OCI-LY1 (cell line): ENCODE measurements at regions not wholly inside any gene's neighbourhood (a gene's known extent, or its start where the extent isn't known, plus 50 kb on each side); places are given as distances from the start of the nearest gene placed in this dataset.

ENCODE experiments used
- H2AFZ ChIP-seq: fragments of 200-600 bp; sonication (generic), shearing (Covaris generic); 2 replicates; pipeline ENCODE4 v1.6.0; 2014; ENCODE audit warnings: antibody characterized with exemption, mild to moderate bottlenecking, low read length
- H3F3A ChIP-seq: fragments of 200-600 bp; sonication (generic), shearing (Covaris generic); 2 replicates; pipeline ENCODE4 v1.6.0; 2014; ENCODE audit warnings: mild to moderate bottlenecking, antibody characterized with exemption, low read length, moderate library complexity; ENCODE audit not compliant: insufficient read depth
- H3K27ac ChIP-seq: fragments of 200-600 bp; sonication (generic); 2 replicates; pipeline ENCODE4 v1.5.1; 2014; ENCODE audit warnings: low read length, mixed run types, mild to moderate bottlenecking, low read depth; ENCODE audit not compliant: poor library complexity, severe bottlenecking
- H3K27me3 ChIP-seq: fragments of 200-600 bp; sonication (generic); 2 replicates; pipeline ENCODE4 v1.6.0; 2014; ENCODE audit warnings: antibody characterized with exemption, mild to moderate bottlenecking, low read length, moderate library complexity; ENCODE audit not compliant: insufficient read depth
- H3K36me3 ChIP-seq: fragments of 200-600 bp; sonication (generic); 2 replicates; pipeline ENCODE4 v1.6.1; 2014; ENCODE audit warnings: mild to moderate bottlenecking, antibody characterized with exemption, low read length, moderate library complexity, mixed read lengths; ENCODE audit not compliant: insufficient read depth
- H3K4me1 ChIP-seq: fragments of 200-600 bp; sonication (generic); 2 replicates; pipeline ENCODE4 v1.5.1; 2014; ENCODE audit warnings: mild to moderate bottlenecking, low read length, moderate library complexity; ENCODE audit not compliant: insufficient read depth, severe bottlenecking
- H3K4me2 ChIP-seq: fragments of 200-600 bp; sonication (generic), shearing (Covaris generic); 2 replicates; pipeline ENCODE4 v1.6.1; 2014; ENCODE audit warnings: low read length
- H3K4me3 ChIP-seq: fragments of 200-600 bp; sonication (generic); 2 replicates; pipeline ENCODE4 v1.5.1; 2014; ENCODE audit warnings: low read length, low read depth, mild to moderate bottlenecking, mixed read lengths; ENCODE audit not compliant: poor library complexity, severe bottlenecking
- H3K79me2 ChIP-seq: fragments of 200-600 bp; shearing (Covaris generic); 2 replicates; pipeline ENCODE4 v1.6.1; 2016; ENCODE audit warnings: mixed run types, low read length, mixed read lengths; ENCODE audit not compliant: insufficient read depth
- H3K9ac ChIP-seq: fragments of 200-600 bp; sonication (generic), shearing (Covaris generic); 2 replicates; pipeline ENCODE4 v1.6.1; 2014; ENCODE audit warnings: mild to moderate bottlenecking, low read length, mixed read lengths
- H3K9me2 ChIP-seq: fragments of 200-600 bp; sonication (generic), shearing (Covaris generic); 2 replicates; pipeline ENCODE4 v1.6.1; 2014; ENCODE audit warnings: low read depth, mild to moderate bottlenecking, low read length, mixed read lengths
- H3K9me3 ChIP-seq: fragments of 200-600 bp; shearing (Covaris generic); 2 replicates; pipeline ENCODE4 v1.6.1; 2014; ENCODE audit warnings: low read length, mixed read lengths
- H4K20me1 ChIP-seq: fragments of 200-600 bp; sonication (generic), shearing (Covaris generic); 2 replicates; pipeline ENCODE4 v1.6.0; 2016; ENCODE audit warnings: mild to moderate bottlenecking, low read length; ENCODE audit not compliant: insufficient read depth
- CTCF ChIP-seq: fragments of 200-600 bp; sonication (generic), shearing (Covaris generic); IDR thresholded peaks from 2 replicates; pipeline ENCODE4 v1.5.1; 2017; ENCODE audit warnings: mild to moderate bottlenecking, antibody characterized with exemption, low read length, moderate library complexity, mixed read lengths
- EZH2 ChIP-seq: fragments of 200-600 bp; sonication (generic), shearing (Covaris generic); IDR thresholded peaks from 2 replicates; pipeline ENCODE4 v1.8.0; 2017; ENCODE audit warnings: borderline replicate concordance, mixed run types, mild to moderate bottlenecking, antibody characterized with exemption, low read length, moderate library complexity, mixed read lengths

GRCh38 chr1:58982259-58982998, 198.6 kb upstream of the JUN start:
- H3K9me2 ChIP-seq = no peaks in the 10 kb centered on the region

GRCh38 chr1:58983162-58983561, 199.3 kb upstream of the JUN start:
- Histone ChIP-seq H3K79me2 (no peaks in the 10 kb centered on the region), H3K4me2 (no peak overlapping the region), H4K20me1 (no peaks in the 10 kb centered on the region), H2AFZ (no peak overlapping the region), H3K27me3 (0 out of 2 replicates have a peak, but pooled peaks cover 4% of the 10 kb centered on the region), H3K9me2 (no peaks in the 10 kb centered on the region), H3K27ac (no peak overlapping the region), H3K36me3 (no peaks in the 10 kb centered on the region), H3F3A (no peaks in the 10 kb centered on the region), H3K4me3 (no peak overlapping the region), H3K9ac (no peak overlapping the region), H3K4me1 (no peaks in the 10 kb centered on the region), H3K9me3 (no peaks in the 10 kb centered on the region)
- TF ChIP-seq CTCF (no peak), EZH2 (no peak)

More at GRCh38 chr1:58982259-58982998, 198.6 kb upstream of the JUN start:
- Histone ChIP-seq H3K4me1 (no peaks in the 10 kb centered on the region), H2AFZ (no peak overlapping the region), H3K4me2 (no peak overlapping the region), H3K79me2 (no peaks in the 10 kb centered on the region), H3K36me3 (no peaks in the 10 kb centered on the region), H3K27ac (no peak overlapping the region), H3K9ac (no peak overlapping the region), H3F3A (no peaks in the 10 kb centered on the region), H3K27me3 (0 out of 2 replicates have a peak, but pooled peaks cover 4% of the 10 kb centered on the region), H3K9me3 (no peaks in the 10 kb centered on the region), H4K20me1 (no peaks in the 10 kb centered on the region), H3K4me3 (no peak overlapping the region)
- no peak for TF ChIP-seq CTCF
- TF ChIP-seq EZH2 = no peak

GRCh38 chr1:58983633-58984245, 199.9 kb upstream of the JUN start:
- 0 out of 2 replicates have a peak, but pooled peaks cover 4% of the 10 kb centered on the region for H3K27me3 ChIP-seq
- H3K9me3 ChIP-seq = no peaks in the 10 kb centered on the region
- no peak overlapping the region for H3K4me3 ChIP-seq
- no peaks in the 10 kb centered on the region for H4K20me1 ChIP-seq
- no peaks in the 10 kb centered on the region for H3K9me2 ChIP-seq
- no peaks in the 10 kb centered on the region for H3K79me2 ChIP-seq
- no peaks in the 10 kb centered on the region for H3K4me1 ChIP-seq
- H2AFZ ChIP-seq = no peak overlapping the region
- TF ChIP-seq CTCF = no peak
- no peak for TF ChIP-seq EZH2
- H3K27ac ChIP-seq = no peak overlapping the region
- H3K36me3 ChIP-seq = no peaks in the 10 kb centered on the region
- H3K9ac ChIP-seq = no peak overlapping the region
- no peak overlapping the region for H3K4me2 ChIP-seq
- no peaks in the 10 kb centered on the region for H3F3A ChIP-seq
